Right atrium auricular region (tissue), 2 donors: ENCODE measurements at regions not wholly inside any gene's neighbourhood (a gene's known extent, or its start where the extent isn't known, plus 50 kb on each side); places are given as distances from the start of the nearest gene placed in this dataset.
"Not testable (repeated sequence)": the region's sequence is repeated elsewhere in the genome, so short reads cannot be mapped to it uniquely, and the experiment has no call there.

Source experiments
- DNase-seq: peaks from one replicate; pipeline ENCODE4 v3.0.0-alpha.2; 2019; ENCODE audit warnings: low spot score
- H3K27ac ChIP-seq, 2 donors: fragments of 200-600 bp; sonication (generic); 1 replicate in 1 of 2; 2 replicates in 1 of 2; pipeline ENCODE4 v1.5.1; 2016 to 2019
- H3K27me3 ChIP-seq, 2 donors: fragments of 200-600 bp; sonication (generic); one replicate each; pipeline versions ENCODE4 v1.5.1 to v1.6.0; 2017 to 2019
- H3K36me3 ChIP-seq: fragments of 200-600 bp; sonication (generic); one replicate; pipeline ENCODE4 v1.5.1; 2016
- H3K4me1 ChIP-seq, 2 donors: fragments of 200-600 bp; sonication (generic); one replicate each; pipeline versions ENCODE4 v1.5.1 to v1.6.0; 2017 to 2019
- H3K4me3 ChIP-seq, 2 donors: fragments of 200-600 bp; sonication (generic); 1 replicate in 1 of 2; 2 replicates in 1 of 2; pipeline ENCODE4 v1.5.1; 2017 to 2019; ENCODE audit warnings: mild to moderate bottlenecking in 1 of 2, moderate library complexity in 1 of 2
- H3K9me3 ChIP-seq, 2 donors: fragments of 200-600 bp; sonication (generic); one replicate each; pipeline ENCODE4 v1.5.1; 2019
- CTCF ChIP-seq, 2 donors: fragments of 200-600 bp; sonication (generic); IDR thresholded peaks; one replicate each; pipeline ENCODE4 v1.5.1; 2019; ENCODE audit warnings: antibody characterized with exemption in 2 of 2

DNA sequence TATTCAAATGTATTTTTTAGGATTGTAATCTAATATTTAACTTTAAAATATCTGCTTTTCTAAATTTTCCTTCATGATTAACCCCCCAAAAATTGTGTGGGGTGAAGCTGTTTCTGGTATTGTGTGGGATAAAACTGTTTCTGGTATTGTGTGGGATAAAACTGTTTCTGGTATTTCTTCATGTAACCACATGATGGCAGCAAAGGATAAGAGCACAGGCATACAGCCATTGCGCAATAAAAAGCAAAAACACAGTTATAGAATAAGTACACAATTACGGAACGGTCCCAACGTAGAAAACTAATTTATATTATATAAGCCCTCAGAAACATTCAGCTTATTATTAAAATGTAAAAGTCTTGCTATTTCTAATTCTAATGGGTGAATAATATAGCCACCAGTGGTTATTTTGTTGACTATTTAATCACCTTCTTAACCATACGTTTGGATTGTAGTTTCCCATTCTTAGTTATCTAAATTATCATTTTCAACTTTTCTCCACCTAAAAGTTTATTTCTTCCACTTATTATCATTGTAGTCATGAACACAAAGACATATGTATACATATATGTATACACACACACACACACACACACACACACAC lies 333.9 kb upstream of the FSTL5 start:
- H3K9me3 ChIP-seq: no peaks in the 10 kb centered on the region
- H3K27ac ChIP-seq: no peak overlapping the region
- no peaks in the 10 kb centered on the region for H3K27me3 ChIP-seq
- peak overlapping the region in 1 of 2 donors; percentile 19 for H3K4me3 ChIP-seq
- H3K4me1 ChIP-seq: no peaks in the 10 kb centered on the region
- no peaks in the 10 kb centered on the region for H3K36me3 ChIP-seq
- no peak for DNase-seq
- TF ChIP-seq CTCF (IDR thresholded peaks at IDR 0.05): peak; percentile 50 to 90

- TF ChIP-seq CTCF (IDR thresholded peaks at IDR 0.05): no peak
- no peak for DNase-seq
- no peaks in the 10 kb centered on the region for H3K4me1 ChIP-seq
- H3K9me3 ChIP-seq: no peaks in the 10 kb centered on the region
- no peak overlapping the region for H3K4me3 ChIP-seq
- no peaks in the 10 kb centered on the region for H3K27me3 ChIP-seq
- H3K36me3 ChIP-seq: no peaks in the 10 kb centered on the region
- no peak overlapping the region for H3K27ac ChIP-seq
Observed at GRCh38 chr4:162494935-162495334, 331.1 kb upstream of the FSTL5 start.

DNA sequence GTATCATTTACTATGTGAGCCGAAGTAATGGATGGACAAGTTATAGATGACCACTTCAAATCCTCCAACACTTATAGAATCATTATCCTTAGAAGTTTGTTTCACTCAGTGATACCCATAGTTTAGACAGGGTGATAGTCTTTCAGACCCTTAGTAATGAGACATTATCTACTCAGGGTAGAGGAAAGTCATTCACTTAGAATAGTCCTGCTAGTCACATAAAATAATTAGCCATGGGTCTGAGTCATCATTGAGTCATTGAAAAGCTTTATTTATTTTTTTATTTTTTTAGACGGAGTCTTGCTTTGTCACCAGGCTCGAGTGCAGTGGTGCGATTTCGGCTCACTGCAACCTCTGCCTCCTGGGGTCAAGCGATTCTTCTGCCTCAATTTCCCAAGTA lies 321.7 kb upstream of the FSTL5 start:
- Histone ChIP-seq H3K4me3 (no peak overlapping the region), H3K36me3 (no peaks in the 10 kb centered on the region), H3K27ac (no peak overlapping the region), H3K9me3 (no peaks in the 10 kb centered on the region), H3K27me3 (no peaks in the 10 kb centered on the region), H3K4me1 (no peaks in the 10 kb centered on the region)
- TF ChIP-seq CTCF (IDR thresholded peaks at IDR 0.05): no peak
- no peak for DNase-seq

DNA sequence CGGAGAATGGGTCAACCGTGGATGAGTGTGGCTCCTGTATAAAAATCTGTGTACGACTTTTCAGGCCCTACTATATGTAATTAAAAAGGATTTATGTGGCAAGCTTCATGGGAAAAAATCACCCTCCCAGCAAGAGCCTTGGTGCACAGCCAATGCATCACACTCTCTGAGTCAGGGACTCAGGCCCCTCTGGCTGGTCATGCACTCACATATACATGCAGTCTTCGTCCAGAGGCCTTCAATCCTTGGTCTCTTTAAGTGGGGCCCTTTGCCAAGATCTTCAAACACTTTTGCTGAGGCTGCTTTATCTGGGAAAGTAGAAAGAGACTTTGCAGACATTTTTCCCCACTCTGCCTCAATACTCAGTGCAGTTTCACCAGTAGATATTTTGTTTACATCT lies 311.4 kb upstream of the FSTL5 start:
- Histone ChIP-seq H3K4me3 (no peak overlapping the region), H3K27ac (no peak overlapping the region)
- no peak for TF ChIP-seq CTCF (IDR thresholded peaks at IDR 0.05)

DNA sequence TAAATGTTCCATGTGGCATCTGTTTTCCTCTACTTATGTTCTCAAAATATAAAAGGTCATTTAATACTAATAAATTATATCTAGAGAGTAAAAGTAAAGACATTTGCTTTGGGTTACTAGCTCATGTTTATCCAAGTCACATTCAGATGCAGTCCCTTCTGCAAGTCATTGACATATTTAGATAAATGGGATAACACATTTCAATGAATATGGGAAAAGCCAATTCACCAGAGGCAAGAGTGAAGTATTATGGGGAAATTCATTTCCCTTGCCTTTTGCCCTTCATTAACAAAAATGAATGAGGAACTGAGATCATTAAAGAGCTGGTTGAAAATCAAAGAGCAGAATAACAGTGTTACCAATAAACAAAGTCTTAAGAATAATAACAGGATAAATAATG lies 306.2 kb upstream of the FSTL5 start:
- no peak for DNase-seq
- no peak overlapping the region for H3K27ac ChIP-seq
- TF ChIP-seq CTCF (IDR thresholded peaks at IDR 0.05): no peak
- no peaks in the 10 kb centered on the region for H3K4me1 ChIP-seq
- H3K4me3 ChIP-seq: no peak overlapping the region
- no peaks in the 10 kb centered on the region for H3K27me3 ChIP-seq
- H3K36me3 ChIP-seq: no peaks in the 10 kb centered on the region
- H3K9me3 ChIP-seq: no peaks in the 10 kb centered on the region

More for the DNA sequence above, 311.4 kb upstream of the FSTL5 start:
- H3K9me3 ChIP-seq: peaks cover 0 to 4% of the 10 kb centered on the region in 2 donors
- H3K27me3 ChIP-seq: no peaks in the 10 kb centered on the region
- no peak for DNase-seq
- H3K36me3 ChIP-seq: no peaks in the 10 kb centered on the region
- no peaks in the 10 kb centered on the region for H3K4me1 ChIP-seq

GRCh38 chr4:162465356-162465755 lies 301.6 kb upstream of the FSTL5 start:
- not testable (repeated sequence) for H3K9me3 ChIP-seq, DNase-seq, H3K4me3 ChIP-seq, H3K36me3 ChIP-seq, H3K27ac ChIP-seq, H3K27me3 ChIP-seq, H3K4me1 ChIP-seq
